BE2C (cell line): ENCODE measurements at regions not wholly inside any gene's neighbourhood (a gene's known extent, or its start where the extent isn't known, plus 50 kb on each side); places are given as distances from the start of the nearest gene placed in this dataset.
"Not testable (repeated sequence)": the region's sequence is repeated elsewhere in the genome, so short reads cannot be mapped to it uniquely, and the experiment has no call there.

Source experiments
- DNase-seq: peaks from one replicate; pipeline ENCODE4 v3.0.0-alpha.2; 2020
- H3K27me3 ChIP-seq: fragments of 250-450 bp; sonication (Bioruptor Pico); 2 replicates; pipeline ENCODE4 v1.5.1; 2020; ENCODE audit warnings: mild to moderate bottlenecking
- H3K36me3 ChIP-seq: fragments of 250-450 bp; sonication (Bioruptor Pico); 2 replicates; pipeline ENCODE4 v1.5.1; 2020; ENCODE audit warnings: mild to moderate bottlenecking
- H3K4me1 ChIP-seq: fragments of 250-450 bp; sonication (Bioruptor Pico); 2 replicates; pipeline ENCODE4 v1.5.1; 2020
- H3K4me3 ChIP-seq: 2 replicates; pipeline ENCODE4 v1.5.1; 2011; ENCODE audit warnings: low read depth, low read length
- H3K9me3 ChIP-seq: fragments of 250-450 bp; sonication (Bioruptor Pico); 2 replicates; pipeline ENCODE4 v1.5.1; 2020
- TF ChIP-seq, protein P1 (sequence below): IDR thresholded peaks from 2 replicates; pipeline ENCODE4 v1.5.1; 2012; ENCODE audit warnings: mild to moderate bottlenecking, low read depth, low read length

DNA sequence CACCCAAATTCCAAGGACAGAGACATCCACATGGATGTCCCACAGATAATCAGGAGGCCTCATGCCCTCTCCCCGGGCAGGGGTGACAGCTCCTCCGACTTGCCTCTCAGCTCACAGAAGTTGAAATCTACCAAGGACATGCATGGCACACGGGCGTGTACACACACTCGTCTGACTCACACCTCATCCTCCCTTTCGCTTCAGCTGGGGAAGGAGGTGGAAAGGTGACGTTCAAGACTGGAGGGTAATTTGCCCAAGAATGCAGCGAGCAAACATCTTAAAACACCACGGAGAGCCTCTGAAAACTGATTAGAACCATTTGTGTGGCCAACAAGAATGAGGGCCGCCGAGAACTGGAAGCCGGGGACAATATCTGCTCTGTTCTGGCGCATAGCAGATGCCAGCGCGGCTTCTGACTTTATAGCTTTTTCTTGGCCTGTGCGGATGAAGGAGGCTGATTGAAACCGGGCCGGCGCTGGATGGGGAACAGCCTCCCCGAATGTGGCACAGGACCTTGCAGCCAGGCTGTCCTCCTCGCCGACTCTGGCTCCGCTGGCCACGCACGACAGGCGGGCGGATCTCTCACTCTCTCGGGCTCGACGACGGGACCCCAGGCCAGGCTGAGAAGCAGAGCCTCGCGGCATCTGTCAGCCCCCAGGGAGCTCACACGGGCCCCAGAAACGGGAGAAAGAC is 100.9 kb downstream of the C16orf95 start:
- Histone ChIP-seq H3K36me3 (no peaks in the 10 kb centered on the region), H3K27me3 (no peaks in the 10 kb centered on the region), H3K4me1 (no peaks in the 10 kb centered on the region), H3K4me3 (no peak overlapping the region), H3K9me3 (no peaks in the 10 kb centered on the region)
- TF ChIP-seq, protein P1, sequence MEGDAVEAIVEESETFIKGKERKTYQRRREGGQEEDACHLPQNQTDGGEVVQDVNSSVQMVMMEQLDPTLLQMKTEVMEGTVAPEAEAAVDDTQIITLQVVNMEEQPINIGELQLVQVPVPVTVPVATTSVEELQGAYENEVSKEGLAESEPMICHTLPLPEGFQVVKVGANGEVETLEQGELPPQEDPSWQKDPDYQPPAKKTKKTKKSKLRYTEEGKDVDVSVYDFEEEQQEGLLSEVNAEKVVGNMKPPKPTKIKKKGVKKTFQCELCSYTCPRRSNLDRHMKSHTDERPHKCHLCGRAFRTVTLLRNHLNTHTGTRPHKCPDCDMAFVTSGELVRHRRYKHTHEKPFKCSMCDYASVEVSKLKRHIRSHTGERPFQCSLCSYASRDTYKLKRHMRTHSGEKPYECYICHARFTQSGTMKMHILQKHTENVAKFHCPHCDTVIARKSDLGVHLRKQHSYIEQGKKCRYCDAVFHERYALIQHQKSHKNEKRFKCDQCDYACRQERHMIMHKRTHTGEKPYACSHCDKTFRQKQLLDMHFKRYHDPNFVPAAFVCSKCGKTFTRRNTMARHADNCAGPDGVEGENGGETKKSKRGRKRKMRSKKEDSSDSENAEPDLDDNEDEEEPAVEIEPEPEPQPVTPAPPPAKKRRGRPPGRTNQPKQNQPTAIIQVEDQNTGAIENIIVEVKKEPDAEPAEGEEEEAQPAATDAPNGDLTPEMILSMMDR, result no peak
- DNase-seq, result no peak

DNA sequence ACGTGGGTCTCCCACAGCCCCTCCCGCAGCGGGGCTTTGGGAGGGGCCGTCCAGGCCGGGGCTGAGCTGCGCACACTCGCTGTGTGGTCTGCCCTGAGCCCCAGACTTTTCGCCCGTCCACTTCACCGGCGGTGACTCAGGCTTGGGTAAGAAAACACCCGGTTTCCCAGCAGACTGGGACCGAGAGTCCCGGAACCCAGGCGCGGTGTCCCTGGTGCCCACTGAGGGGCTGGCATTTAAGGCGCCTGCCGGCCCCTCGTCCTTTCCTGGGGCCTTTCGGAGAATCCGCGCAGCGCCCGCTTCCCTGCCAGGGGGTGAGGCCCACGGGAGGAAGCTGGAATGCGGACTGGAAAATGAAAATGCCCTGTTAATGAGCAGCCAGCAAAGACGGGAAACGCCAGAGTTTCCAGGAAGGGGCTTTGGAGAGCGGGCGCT is 100.3 kb downstream of the C16orf95 start:
- no peaks in the 10 kb centered on the region for H3K27me3 ChIP-seq
- H3K4me3 ChIP-seq, result no peak overlapping the region
- no peaks in the 10 kb centered on the region for H3K36me3 ChIP-seq
- TF ChIP-seq, protein P1, result no peak
- DNase-seq, result no peak
- no peaks in the 10 kb centered on the region for H3K9me3 ChIP-seq
- no peaks in the 10 kb centered on the region for H3K4me1 ChIP-seq

DNA sequence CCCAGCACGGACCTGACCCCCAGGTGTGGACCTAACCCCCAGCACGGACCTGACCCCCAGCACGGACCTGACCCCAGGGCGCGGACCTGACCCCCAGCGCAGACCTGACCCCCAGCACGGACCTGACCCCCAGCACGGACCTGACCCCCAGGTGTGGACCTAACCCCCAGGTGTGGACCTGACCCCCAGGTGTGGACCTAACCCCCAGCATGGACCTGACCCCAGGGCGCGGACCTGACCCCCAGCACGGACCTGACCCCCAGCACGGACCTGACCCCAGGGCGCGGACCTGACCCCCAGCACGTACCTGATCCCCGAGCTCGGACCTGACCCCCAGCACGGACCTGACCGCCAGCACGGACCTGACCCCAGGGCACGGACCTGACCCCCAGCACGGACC is 99.4 kb downstream of the C16orf95 start:
- not testable (repeated sequence) for DNase-seq, H3K9me3 ChIP-seq, H3K36me3 ChIP-seq, H3K4me1 ChIP-seq, H3K4me3 ChIP-seq, H3K27me3 ChIP-seq

DNA sequence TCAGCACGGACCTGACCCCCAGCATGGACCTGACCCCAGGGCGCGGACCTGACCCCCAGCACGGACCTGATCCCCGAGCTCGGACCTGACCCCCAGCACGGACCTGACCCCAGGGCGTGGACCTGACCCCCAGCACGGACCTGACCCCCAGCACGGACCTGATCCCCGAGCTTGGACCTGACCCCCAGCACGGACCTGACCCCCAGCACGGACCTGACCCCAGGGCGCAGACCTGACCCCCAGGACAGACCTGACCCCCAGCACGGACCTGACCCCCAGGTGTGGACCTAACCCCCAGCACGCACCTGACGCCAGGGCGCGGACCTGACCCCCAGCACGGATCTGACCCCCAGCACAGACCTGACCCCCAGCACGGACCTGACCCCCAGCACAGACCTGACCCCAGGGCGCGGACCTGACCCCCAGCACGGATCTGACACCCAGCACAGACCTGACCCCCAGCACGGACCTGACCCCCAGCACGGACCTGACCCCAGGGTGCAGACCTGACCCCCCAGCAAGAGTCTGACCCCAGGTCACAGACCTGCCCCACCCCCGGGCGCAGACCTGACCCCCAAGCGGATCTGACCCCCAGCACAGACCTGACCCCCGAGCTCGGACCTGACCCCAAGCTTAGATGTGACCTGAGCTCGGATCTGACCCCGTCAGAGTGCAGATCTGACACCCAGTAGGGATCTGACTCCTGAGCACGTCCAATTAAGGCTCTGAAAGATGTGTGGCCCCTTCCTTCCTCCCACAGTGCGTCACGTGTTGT is 98.7 kb downstream of the C16orf95 start:
- H3K4me1 ChIP-seq, result no peaks in the 10 kb centered on the region
- no peaks in the 10 kb centered on the region for H3K36me3 ChIP-seq
- no peak overlapping the region for H3K4me3 ChIP-seq
- H3K27me3 ChIP-seq, result no peaks in the 10 kb centered on the region
- TF ChIP-seq, protein P1, result no peak
- DNase-seq, result no peak
- no peaks in the 10 kb centered on the region for H3K9me3 ChIP-seq

DNA sequence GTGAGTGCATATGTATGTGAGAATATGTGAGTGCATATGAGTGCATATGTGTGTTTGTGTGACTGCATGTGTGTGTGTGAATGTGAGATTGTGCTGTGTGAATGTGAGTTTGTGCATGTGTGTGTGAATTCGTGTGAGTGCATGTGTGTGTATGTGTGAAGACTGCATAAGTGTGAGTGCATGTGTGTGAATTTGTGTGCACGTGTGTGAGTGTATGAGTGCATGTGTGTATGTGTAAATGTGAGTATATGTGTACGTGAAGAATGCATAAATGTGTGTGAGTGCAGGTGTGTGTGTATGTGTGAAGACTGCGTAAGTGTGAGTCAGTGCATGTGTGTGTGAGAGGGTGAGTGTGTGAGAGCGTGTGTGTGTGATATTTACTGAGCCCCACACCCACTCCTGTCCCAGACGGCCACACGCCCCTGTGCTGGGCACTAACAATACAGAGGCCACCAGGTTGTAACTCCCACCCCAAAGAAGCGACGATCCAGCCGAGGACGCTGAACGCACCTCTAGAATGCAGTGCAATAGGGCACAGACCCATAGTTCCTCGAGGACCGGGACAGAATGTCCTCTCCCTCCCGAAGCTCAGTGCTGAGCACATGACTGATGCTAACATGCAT is 97.8 kb downstream of the C16orf95 start:
- H3K27me3 ChIP-seq, result no peaks in the 10 kb centered on the region
- H3K4me3 ChIP-seq, result no peak overlapping the region
- no peak for DNase-seq
- no peaks in the 10 kb centered on the region for H3K9me3 ChIP-seq
- TF ChIP-seq, protein P1, result no peak
- no peaks in the 10 kb centered on the region for H3K4me1 ChIP-seq
- H3K36me3 ChIP-seq, result no peaks in the 10 kb centered on the region

DNA sequence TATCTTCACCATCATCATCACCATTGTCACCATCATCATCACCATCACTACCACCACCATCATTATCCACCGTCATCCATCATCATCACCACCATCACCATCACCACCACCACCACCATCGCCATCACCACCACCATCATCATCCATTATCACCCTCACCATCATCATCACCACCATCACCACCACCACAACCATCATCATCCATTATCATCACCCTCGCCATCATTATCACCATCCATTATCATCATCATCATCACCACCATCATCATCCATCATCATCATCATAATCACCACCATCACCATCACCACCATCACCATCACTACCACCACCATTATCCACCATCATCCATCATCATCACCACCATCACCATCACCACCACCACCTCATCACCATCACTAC is 95.6 kb downstream of the C16orf95 start:
- Histone ChIP-seq H3K36me3 (no peaks in the 10 kb centered on the region), H3K9me3 (no peaks in the 10 kb centered on the region), H3K4me3 (no peak overlapping the region), H3K27me3 (no peaks in the 10 kb centered on the region), H3K4me1 (no peaks in the 10 kb centered on the region)
- DNase-seq, result no peak
- TF ChIP-seq, protein P1, result no peak
